ENCODE measurements at regions not wholly inside any gene's neighbourhood (a gene's known extent, or its start where the extent isn't known, plus 50 kb on each side); places are given as distances from the start of the nearest gene placed in this dataset.
"Not testable (repeated sequence)": the region's sequence is repeated elsewhere in the genome, so short reads cannot be mapped to it uniquely, and the experiment has no call there.

DNA sequence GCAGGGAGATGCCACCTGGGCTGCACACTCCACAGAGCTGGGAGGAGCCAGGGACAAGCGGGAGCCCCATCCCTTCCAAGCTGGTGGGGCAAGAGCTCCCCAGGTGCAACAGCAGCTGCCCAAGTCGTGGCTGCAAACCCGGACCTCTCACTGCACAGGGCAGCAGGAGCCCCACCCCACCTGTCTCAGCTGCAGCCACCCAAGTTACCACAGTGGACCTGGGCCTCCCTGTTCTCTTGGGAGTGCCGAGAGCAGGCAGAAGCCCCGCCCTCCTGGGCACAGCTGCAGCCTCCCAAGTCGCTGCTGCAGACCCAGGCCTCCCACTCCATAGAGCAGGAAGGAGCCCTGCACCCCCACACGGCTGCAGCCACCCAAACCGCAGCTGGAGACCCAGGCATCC, 374.1 kb upstream of the ACO1 start:
- no peak for DNase-seq

GRCh38 chr9:32011049-32011448, 373.4 kb upstream of the ACO1 start:
- DNase-seq, result no peak

DNA sequence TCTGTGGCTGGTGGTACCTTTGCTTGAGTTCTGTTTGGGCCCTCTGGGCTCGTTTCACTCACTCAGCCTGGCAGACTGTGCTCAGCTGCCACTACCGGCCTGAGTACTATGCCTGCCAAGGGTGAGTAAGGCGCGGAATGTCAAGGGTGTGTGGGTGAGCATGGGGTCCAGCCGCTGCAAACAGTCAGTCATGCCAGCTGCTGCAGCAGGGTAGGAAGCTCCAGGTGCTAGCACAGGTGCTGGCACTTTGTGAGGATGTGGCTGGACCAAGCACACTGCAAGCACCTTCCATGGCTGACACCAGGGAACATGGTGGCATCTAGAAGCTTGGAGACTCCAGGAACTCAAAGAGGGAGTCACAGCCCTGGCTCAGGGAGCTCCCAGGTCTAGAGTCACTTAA, 368.6 kb upstream of the ACO1 start:
- no peak for DNase-seq

GRCh38 chr9:32045513-32045912, 338.9 kb upstream of the ACO1 start:
- no peak for DNase-seq

DNA sequence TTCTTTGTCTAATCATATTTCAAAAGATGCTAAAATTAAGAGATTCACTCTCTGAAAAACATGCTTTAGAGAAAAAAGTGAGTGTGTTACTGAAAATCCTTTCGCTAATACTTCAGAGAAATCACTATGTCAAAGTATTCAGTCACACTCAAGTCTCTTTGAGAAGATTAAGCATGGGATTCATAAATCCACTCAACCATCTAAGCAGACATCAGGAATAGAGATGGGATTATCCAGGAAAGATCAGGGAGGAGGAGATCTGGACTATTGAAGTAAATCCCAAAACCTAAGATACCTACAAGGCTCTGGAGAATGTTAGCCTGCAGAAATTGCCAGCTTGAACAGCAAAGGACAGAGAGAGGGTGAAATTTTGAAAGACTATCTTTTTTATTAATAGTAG, 317.2 kb upstream of the ACO1 start:
- no peak for DNase-seq

- no peak for DNase-seq
Measured at GRCh38 chr9:32069169-32069813, 315.2 kb upstream of the ACO1 start.

- DNase-seq, result no peak
Measured at GRCh38 chr9:32069969-32070368, 314.5 kb upstream of the ACO1 start.

GRCh38 chr9:32072570-32072969, 311.9 kb upstream of the ACO1 start:
- DNase-seq, result no peak

GRCh38 chr9:32092031-32092430, 292.4 kb upstream of the ACO1 start:
- no peak for DNase-seq

GRCh38 chr9:32117291-32117690, 267.2 kb upstream of the ACO1 start:
- no peak for DNase-seq

- DNase-seq, result no peak
Measured at GRCh38 chr9:32128546-32128945, 255.9 kb upstream of the ACO1 start.

GRCh38 chr9:32130709-32131108, 253.7 kb upstream of the ACO1 start:
- DNase-seq, result not testable (repeated sequence)

DNA sequence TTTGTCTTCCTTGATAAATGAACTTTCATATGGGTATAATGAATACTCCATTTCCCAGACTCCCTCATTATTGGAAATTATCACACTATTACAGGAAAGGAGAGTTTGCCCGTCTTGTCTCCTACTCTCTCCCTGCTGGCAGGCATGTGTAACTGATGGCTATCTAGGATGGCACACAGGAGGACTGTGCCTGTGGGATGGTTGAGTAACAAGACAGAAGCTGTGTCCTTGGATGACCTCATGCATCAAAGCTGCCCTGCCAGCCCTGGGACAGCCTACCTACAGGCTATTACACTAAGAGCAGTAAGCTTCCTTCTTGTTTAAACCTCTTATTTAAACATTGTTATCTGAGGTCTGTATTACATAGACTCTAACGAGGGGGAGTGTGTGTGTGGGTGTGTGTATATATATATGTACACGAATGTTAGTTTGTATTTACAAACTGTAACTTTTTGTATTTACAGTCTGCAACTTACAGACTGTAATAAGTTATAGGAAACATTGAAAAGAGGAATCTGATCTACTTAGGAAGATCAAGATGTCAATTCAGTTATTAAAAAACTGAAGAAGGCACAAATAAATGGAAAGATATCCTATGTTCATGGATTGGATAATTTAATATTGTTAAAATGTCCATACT, 247.6 kb upstream of the ACO1 start:
- DNase-seq, result no peak

DNA sequence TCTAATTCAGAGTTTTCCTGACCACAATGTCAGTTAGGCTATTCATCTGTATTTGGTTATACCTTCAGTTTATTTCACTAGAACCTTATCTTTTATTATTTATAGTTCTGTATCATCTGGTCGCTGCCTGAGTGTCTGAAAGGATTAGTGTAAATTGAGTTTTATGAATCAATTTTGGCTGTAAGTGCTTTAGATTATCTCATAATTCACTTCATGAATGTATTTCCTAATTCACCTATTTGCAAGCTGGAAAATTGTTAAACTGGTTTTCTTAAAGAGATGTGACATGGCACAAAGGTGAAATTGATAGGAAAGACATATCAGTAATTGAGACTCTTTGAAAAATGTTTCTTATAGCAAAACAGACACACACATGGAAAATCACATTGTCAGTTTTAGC, 242.4 kb upstream of the ACO1 start:
- DNase-seq, result no peak

GRCh38 chr9:32148553-32148952, 235.9 kb upstream of the ACO1 start:
- not testable (repeated sequence) for DNase-seq

DNA sequence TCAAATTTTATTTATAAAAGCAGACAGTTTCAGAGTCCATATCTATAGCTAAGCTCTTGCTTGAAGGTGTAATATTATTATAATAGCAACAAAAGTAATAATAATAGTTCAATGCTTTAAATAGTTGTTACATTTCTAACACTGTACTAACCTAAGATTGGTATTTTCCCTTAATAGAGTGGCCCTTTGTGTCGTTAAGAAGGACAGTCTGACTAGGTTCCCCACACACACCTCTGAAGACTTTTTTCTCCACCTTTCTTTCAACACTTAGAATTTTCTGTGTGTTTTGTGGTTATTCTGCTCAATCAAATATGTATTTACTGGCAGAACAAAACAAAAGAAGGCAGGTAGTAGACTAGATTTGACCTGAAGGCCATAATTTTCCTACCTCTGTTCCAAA, 223.2 kb upstream of the ACO1 start:
- DNase-seq, result no peak

- no peak for DNase-seq
Measured at GRCh38 chr9:32161720-32162119, 222.7 kb upstream of the ACO1 start.

GRCh38 chr9:32166316-32166715, 218.1 kb upstream of the ACO1 start:
- DNase-seq, result not testable (repeated sequence)

DNA sequence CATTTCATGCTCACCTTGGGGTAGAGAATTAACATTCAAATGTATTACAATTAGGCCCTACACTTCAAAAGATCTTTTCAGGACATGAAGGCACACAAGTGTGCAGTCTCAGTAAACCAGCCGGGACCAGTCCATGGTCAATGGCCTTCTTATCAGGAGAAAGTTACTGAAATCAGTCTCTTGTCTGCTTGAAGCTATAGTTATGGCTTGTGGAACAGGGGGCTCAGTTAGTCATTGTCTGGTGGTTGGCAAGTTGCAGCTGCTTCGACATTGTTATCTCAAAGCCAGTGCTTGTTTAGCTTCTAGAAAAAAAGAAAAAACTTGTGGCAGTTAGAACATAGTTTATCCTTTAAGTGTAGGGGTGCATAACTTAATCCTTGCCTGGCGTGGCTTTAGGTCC, 213.1 kb upstream of the ACO1 start:
- no peak for DNase-seq

- no peak for DNase-seq
Measured at GRCh38 chr9:32172256-32172655, 212.2 kb upstream of the ACO1 start.

DNA sequence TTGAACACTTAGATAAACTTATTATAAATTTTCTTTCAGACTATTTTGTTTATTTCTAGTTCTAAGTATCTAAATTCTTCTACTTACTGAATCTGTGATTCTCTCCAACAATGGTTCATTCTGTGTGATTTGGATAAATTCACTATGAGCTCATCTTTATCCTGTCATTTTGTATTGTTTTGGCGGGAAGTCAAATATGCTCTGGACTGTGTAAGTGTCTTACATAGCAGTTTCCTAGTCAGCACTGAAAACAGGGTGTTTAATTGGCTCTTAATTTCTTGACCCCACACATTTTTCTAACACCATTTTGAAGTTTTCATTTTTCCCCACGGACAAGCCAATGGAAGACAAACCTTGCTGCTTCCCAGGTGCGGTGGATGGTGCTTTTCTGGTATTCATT, 207.0 kb upstream of the ACO1 start:
- no peak for DNase-seq

DNA sequence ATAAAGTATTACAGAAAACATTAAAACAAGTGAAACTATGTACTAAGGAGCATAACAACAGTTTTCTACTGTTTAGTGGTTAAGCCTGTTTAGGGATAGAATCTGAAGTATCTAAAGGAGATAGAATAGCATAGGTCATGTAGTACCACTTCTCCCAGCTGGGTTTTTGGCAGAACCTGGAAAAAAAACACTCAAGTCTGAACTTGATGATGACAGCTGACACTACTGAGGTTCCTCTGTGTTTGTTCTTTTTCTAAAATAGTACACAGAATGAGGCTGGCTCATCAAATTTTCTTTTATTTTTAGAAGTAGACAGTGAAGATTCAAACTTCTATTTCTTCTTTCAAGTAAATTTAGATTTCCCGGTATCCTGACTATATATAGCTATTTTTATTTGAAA, 203.8 kb upstream of the ACO1 start:
- DNase-seq, result no peak

GRCh38 chr9:32200241-32200640, 184.2 kb upstream of the ACO1 start:
- no peak for DNase-seq

GRCh38 chr9:32200896-32201295, 183.5 kb upstream of the ACO1 start:
- no peak for DNase-seq

GRCh38 chr9:32209164-32209563, 175.3 kb upstream of the ACO1 start:
- DNase-seq, result not testable (repeated sequence)
